ENCODE measurements at regions not wholly inside any gene's neighbourhood (a gene's known extent, or its start where the extent isn't known, plus 50 kb on each side); places are given as distances from the start of the nearest gene placed in this dataset.
"Not testable (repeated sequence)": the region's sequence is repeated elsewhere in the genome, so short reads cannot be mapped to it uniquely, and the experiment has no call there.

- Histone ChIP-seq H3K27ac (no peak overlapping the region), H3K27me3 (no peaks in the 10 kb centered on the region), H3K36me3 (no peaks in the 10 kb centered on the region), H3K4me1 (no peaks in the 10 kb centered on the region), H3K4me3 (no peak overlapping the region), H3K9me3 (no peaks in the 10 kb centered on the region)
- no peak for ATAC-seq
- 82 to 90% methylated on average over 3 of the region's 3 CpGs for WGBS, 2 donors (ENCODE audit: low coverage in 1 of 2)
- TF ChIP-seq CTCF (IDR thresholded peaks at IDR 0.05): no peak
- no peak for TF ChIP-seq POLR2AphosphoS5 (IDR thresholded peaks at IDR 0.05)
- TF ChIP-seq POLR2A (IDR thresholded peaks at IDR 0.05): no peak
- TF ChIP-seq EP300 (IDR thresholded peaks at IDR 0.05): no peak
Measured at GRCh38 chrX:10989386-10989785, 121.7 kb upstream of the HCCS start.

- H3K9me3 ChIP-seq: no peaks in the 10 kb centered on the region
- 0 to 23% methylated on average over 1 to 2 of the region's 3 CpGs for WGBS, 2 donors (ENCODE audit: low coverage in 1 of 2)
- H3K36me3 ChIP-seq: no peaks in the 10 kb centered on the region
- TF ChIP-seq CTCF (IDR thresholded peaks at IDR 0.05): no peak
- TF ChIP-seq POLR2AphosphoS5 (IDR thresholded peaks at IDR 0.05): no peak
- TF ChIP-seq POLR2A (IDR thresholded peaks at IDR 0.05): no peak
- TF ChIP-seq EP300 (IDR thresholded peaks at IDR 0.05): no peak
- H3K27ac ChIP-seq: no peak overlapping the region
- H3K4me3 ChIP-seq: no peak overlapping the region
- no peaks in the 10 kb centered on the region for H3K27me3 ChIP-seq
- no peak for ATAC-seq
- H3K4me1 ChIP-seq: no peaks in the 10 kb centered on the region
Measured at GRCh38 chrX:10990418-10990817, 120.7 kb upstream of the HCCS start.

GRCh38 chrX:10990976-10991375 is 120.2 kb upstream of the HCCS start:
- TF ChIP-seq CTCF (IDR thresholded peaks at IDR 0.05): no peak
- H3K27ac ChIP-seq: no peak overlapping the region
- no peaks in the 10 kb centered on the region for H3K36me3 ChIP-seq
- H3K9me3 ChIP-seq: no peaks in the 10 kb centered on the region
- WGBS, 2 donors (ENCODE audit: low coverage in 1 of 2): 50% methylated on average over 1 to 3 of the region's 4 CpGs
- no peak for ATAC-seq
- no peaks in the 10 kb centered on the region for H3K27me3 ChIP-seq
- no peak overlapping the region for H3K4me3 ChIP-seq
- H3K4me1 ChIP-seq: no peaks in the 10 kb centered on the region

- 83 to 86% methylated on average over 1 of the region's 1 CpG for WGBS, 2 donors (ENCODE audit: low coverage in 1 of 2)
- no peak overlapping the region for H3K27ac ChIP-seq
- H3K4me3 ChIP-seq: no peak overlapping the region
- no peaks in the 10 kb centered on the region for H3K36me3 ChIP-seq
- no peak for ATAC-seq
- no peak for TF ChIP-seq POLR2AphosphoS5 (IDR thresholded peaks at IDR 0.05)
- no peak for TF ChIP-seq EP300 (IDR thresholded peaks at IDR 0.05)
- no peak for TF ChIP-seq POLR2A (IDR thresholded peaks at IDR 0.05)
- TF ChIP-seq CTCF (IDR thresholded peaks at IDR 0.05): no peak
- no peaks in the 10 kb centered on the region for H3K4me1 ChIP-seq
- H3K27me3 ChIP-seq: no peaks in the 10 kb centered on the region
- no peaks in the 10 kb centered on the region for H3K9me3 ChIP-seq
Measured at GRCh38 chrX:10992110-10992509, 119.0 kb upstream of the HCCS start.

- H3K27me3 ChIP-seq, ATAC-seq, H3K4me1 ChIP-seq, H3K36me3 ChIP-seq, H3K27ac ChIP-seq, H3K4me3 ChIP-seq, H3K9me3 ChIP-seq: not testable (repeated sequence)
- 74 to 96% methylated on average over 3 to 4 of the region's 9 CpGs for whole genome bisulfite sequencing, 2 donors (ENCODE audit: low coverage in 1 of 2)
Measured at GRCh38 chrX:11007076-11007475, 104.1 kb upstream of the HCCS start.

- no peaks in the 10 kb centered on the region for H3K9me3 ChIP-seq
- no peak for ATAC-seq
- no peaks in the 10 kb centered on the region for H3K27me3 ChIP-seq
- WGBS, 2 donors (ENCODE audit: low coverage in 1 of 2): 45 to 80% methylated on average over 1 of the region's 1 CpG
- H3K36me3 ChIP-seq: no peaks in the 10 kb centered on the region
- no peak overlapping the region for H3K27ac ChIP-seq
- TF ChIP-seq POLR2AphosphoS5 (IDR thresholded peaks at IDR 0.05) (no peak), POLR2A (IDR thresholded peaks at IDR 0.05) (no peak), CTCF (IDR thresholded peaks at IDR 0.05) (no peak), EP300 (IDR thresholded peaks at IDR 0.05) (no peak)
- H3K4me3 ChIP-seq: no peak overlapping the region
- H3K4me1 ChIP-seq: no peaks in the 10 kb centered on the region
Measured at GRCh38 chrX:11010476-11010875, 100.7 kb upstream of the HCCS start.

All from gastroesophageal sphincter (tissue), 4 donors.